Calu3 (cell line): ENCODE measurements at regions not wholly inside any gene's neighbourhood (a gene's known extent, or its start where the extent isn't known, plus 50 kb on each side); places are given as distances from the start of the nearest gene placed in this dataset.
A peak's percentile ranks its signal among the peaks of the same experiment; 100 is the strongest.
"Not testable (repeated sequence)": the region's sequence is repeated elsewhere in the genome, so short reads cannot be mapped to it uniquely, and the experiment has no call there.

Experiments
- BruUV-seq: library from RNA; stranded (reverse); fragments of 400-500 nt; replicated peaks from 2 replicates; lab custom pipeline; 2021; lab: Mats Ljungman, UMichigan
- CTCF ChIA-PET: fragments of 300-600 bp; sonication (Branson Sonifier 250); formaldehyde crosslinking; loops from one replicate; lab custom pipeline; 2022; ENCODE audit warnings: antibody characterized with exemption; lab: Charles Lee
- DNase-seq: peaks from one replicate; pipeline ENCODE4 v3.0.0; 2022
- H3K27ac Mint-ChIP-seq: one replicate; pipeline ENCODE4 v1.8.0; 2022; ENCODE audit warnings: mixed read lengths; ENCODE audit not compliant: unreplicated experiment
- H3K27me3 Mint-ChIP-seq: one replicate; pipeline ENCODE4 v1.8.0; 2022; ENCODE audit warnings: mixed read lengths; ENCODE audit not compliant: unreplicated experiment
- H3K36me3 Mint-ChIP-seq: one replicate; pipeline ENCODE4 v1.8.0; 2022; ENCODE audit warnings: mild to moderate bottlenecking, moderate library complexity, mixed read lengths; ENCODE audit not compliant: insufficient read depth, unreplicated experiment
- H3K4me1 Mint-ChIP-seq: one replicate; pipeline ENCODE4 v1.8.0; 2022; ENCODE audit warnings: mild to moderate bottlenecking, low read depth, mixed read lengths; ENCODE audit not compliant: unreplicated experiment
- H3K4me3 Mint-ChIP-seq: one replicate; pipeline ENCODE4 v1.8.0; 2022; ENCODE audit warnings: mild to moderate bottlenecking, low read depth, moderate library complexity, mixed read lengths; ENCODE audit not compliant: unreplicated experiment
- H3K9me3 Mint-ChIP-seq: one replicate; pipeline ENCODE4 v1.8.0; 2022; ENCODE audit warnings: low read depth, mixed read lengths; ENCODE audit not compliant: unreplicated experiment
- intact Hi-C: fragments of 100-400 bp; cut with micrococcal nuclease; formaldehyde crosslinking; loops from one replicate; pipeline ENCODE4 v1.10.0; 2022; ENCODE audit not compliant: unreplicated experiment
- TF ChIP-seq, protein P1 (sequence below): fragments of 200-600 bp; IDR thresholded peaks from one replicate; pipeline ENCODE4 v1.8.0; 2022; ENCODE audit warnings: antibody characterized with exemption; ENCODE audit not compliant: unreplicated experiment

DNA sequence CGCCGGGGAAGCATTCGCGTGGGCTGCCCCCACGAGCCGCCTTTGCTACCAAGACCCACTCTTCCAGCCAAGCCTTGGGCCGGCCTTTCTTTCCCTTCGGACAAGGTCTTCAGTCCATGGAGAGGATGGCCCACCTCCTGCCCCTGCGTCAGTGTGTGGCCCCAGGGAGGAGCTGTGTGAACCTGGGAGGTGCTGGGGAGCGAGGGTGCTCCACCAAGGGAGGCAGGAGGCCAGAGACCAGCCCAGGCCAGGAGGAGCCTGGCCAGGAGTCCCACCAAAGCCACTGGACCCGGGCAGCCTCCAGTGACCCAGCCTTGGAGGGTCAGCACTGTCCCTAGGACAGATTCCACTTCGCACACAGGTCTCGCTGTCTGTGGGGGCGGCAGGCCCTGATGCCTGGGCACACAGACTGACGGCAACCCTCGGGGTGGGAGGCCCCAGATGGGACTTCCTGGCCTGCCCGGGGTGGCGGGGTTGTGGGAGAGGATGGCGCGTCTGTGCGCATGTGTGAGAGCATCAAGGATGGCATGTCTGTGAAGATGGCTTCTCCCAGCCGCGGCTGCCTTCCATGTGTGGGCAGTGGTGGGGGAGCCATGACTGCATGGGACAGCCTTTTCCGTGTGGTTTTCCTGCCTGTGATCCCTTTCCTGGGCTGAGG is 113.3 kb upstream of the LPCAT1 start:
- Mint-ChIP-seq H3K27me3 (peaks cover 65% of the 10 kb centered on the region), H3K9me3 (no peaks in the 10 kb centered on the region), H3K4me1 (peaks cover 6% of the 10 kb centered on the region), H3K4me3 (no peak overlapping the region), H3K27ac (no peak overlapping the region), H3K36me3 (peaks cover 19% of the 10 kb centered on the region)
- intact Hi-C loops = no loop called here
- TF ChIP-seq, protein P1, sequence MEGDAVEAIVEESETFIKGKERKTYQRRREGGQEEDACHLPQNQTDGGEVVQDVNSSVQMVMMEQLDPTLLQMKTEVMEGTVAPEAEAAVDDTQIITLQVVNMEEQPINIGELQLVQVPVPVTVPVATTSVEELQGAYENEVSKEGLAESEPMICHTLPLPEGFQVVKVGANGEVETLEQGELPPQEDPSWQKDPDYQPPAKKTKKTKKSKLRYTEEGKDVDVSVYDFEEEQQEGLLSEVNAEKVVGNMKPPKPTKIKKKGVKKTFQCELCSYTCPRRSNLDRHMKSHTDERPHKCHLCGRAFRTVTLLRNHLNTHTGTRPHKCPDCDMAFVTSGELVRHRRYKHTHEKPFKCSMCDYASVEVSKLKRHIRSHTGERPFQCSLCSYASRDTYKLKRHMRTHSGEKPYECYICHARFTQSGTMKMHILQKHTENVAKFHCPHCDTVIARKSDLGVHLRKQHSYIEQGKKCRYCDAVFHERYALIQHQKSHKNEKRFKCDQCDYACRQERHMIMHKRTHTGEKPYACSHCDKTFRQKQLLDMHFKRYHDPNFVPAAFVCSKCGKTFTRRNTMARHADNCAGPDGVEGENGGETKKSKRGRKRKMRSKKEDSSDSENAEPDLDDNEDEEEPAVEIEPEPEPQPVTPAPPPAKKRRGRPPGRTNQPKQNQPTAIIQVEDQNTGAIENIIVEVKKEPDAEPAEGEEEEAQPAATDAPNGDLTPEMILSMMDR = no peak
- CTCF ChIA-PET = no interaction called here
- no peak for DNase-seq
- no TSS peak for BruUV-seq

DNA sequence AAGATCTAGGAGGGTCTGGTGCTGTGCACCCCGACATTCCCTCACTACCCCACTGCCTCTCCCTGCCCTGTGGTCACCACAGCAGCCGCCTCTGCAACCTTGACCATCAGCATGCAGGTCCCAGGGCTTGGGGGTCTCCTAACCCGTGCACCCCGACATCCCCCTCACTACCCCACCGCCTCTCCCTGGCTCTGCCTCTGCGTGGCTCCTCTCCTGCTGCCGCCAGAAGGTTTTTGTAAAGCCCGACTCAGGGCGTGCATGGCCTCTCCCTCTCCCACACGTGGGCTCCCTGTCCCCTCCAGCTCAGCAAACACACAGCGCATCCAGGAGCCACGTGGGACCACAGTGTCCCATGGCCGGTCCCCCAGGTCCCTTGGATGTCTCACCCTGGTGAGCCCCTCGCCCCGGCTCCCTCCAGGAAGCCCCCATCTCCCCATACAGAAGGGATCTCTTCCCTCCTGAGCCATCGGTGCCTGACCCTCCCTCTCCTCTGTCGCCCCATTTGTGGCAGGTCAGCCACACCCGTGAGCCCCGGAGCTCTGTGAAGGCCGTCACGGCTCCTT is 112.5 kb upstream of the LPCAT1 start:
- H3K27ac Mint-ChIP-seq, CTCF ChIA-PET, H3K4me1 Mint-ChIP-seq, DNase-seq, H3K4me3 Mint-ChIP-seq, BruUV-seq, H3K9me3 Mint-ChIP-seq, intact Hi-C loops: not testable (repeated sequence)
- Mint-ChIP-seq H3K27me3 (peaks cover 65% of the 10 kb centered on the region), H3K36me3 (peaks cover 19% of the 10 kb centered on the region)

DNA sequence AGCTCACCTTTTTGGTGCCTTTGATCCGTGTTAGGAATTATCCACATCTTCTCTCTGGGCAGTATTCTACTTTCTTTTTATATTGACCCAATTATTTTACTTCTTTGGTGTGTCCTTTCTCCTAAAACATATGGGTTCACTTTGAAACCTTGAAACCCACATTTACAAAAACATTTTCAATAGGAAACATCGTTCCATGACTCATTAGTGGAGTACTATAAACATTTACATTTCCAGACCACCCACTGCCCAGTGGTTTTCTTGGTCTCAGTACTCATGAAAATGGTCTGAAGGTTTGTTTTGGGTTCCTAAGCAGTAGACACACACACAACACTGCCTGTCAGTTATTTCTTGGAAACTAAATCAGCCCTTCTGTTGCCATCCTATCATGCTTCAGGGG is 111.7 kb upstream of the LPCAT1 start:
- CTCF ChIA-PET, H3K4me1 Mint-ChIP-seq, DNase-seq, H3K27ac Mint-ChIP-seq, BruUV-seq, H3K9me3 Mint-ChIP-seq, intact Hi-C loops: not testable (repeated sequence)
- Mint-ChIP-seq H3K4me3 (peak overlapping the region; percentile 90), H3K27me3 (peaks cover 61% of the 10 kb centered on the region), H3K36me3 (peaks cover 19% of the 10 kb centered on the region)

DNA sequence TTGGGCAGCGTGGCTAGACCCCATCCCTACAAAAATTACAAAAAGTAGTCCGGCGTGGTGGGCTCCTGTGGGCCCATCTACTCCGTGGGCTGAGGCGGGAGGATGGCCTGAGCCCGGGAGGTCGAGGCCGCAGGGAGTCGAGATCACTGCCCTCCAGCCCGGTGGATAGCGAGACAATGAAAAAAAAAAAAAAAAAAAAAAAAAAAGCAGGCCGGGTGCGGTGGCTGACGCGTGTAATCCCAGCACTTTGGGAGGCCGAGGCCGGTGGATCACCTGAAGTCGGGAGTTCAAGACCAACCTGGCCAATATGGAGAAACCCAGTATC is 110.5 kb upstream of the LPCAT1 start:
- Mint-ChIP-seq H3K4me1 (peaks cover 6% of the 10 kb centered on the region), H3K4me3 (peak overlapping the region; percentile 90), H3K27ac (peak overlapping the region; percentile 73), H3K27me3 (peaks cover 49% of the 10 kb centered on the region), H3K36me3 (peaks cover 19% of the 10 kb centered on the region), H3K9me3 (no peaks in the 10 kb centered on the region)
- no peak for DNase-seq
- TF ChIP-seq, protein P1 = no peak
- no TSS peak for BruUV-seq
- CTCF ChIA-PET = interaction anchor here (0.8 to 1.1 kb wide), 2 partner anchors 40 to 89 kb away, joined by 4 to 7 read pairs; no protein-coding TSS in a partner anchor
- intact Hi-C loops = no loop called here

DNA sequence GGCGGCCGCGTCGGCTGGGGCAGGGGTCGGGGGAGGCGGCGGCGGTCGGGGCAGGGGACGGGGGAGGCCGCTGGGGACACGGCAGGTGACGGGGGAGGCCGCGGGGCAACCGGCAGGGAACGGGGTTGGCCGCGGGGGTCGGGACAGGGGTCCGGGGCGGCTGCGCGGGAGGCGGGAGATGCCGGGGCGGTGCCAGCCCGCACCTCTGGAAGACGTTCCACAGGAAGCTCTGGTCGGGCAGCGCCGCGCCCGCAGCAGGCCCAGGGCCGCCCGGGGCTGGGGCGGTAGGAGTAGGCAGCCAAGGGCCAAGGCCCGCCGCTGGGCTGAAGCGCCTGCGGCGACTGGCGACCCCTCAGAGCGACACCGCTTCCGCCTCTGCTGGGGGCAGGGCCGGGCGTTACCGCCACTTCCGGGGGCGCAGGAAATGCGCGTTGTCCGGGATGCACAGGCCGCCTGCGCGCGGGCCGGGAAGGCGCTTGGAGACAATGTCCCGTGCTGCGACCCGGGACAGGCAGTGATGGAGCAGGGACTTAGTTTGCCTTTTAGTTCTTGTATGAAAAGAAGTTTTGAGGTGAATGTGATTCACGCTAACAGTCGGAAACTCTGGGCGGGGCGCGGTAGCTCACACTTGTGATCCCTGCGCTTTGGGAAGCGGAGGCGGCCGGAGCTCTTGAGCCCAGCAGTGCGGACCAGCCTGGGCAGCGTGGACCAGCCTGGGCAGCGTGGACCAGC is 110.0 kb upstream of the LPCAT1 start:
- intact Hi-C loops = no loop called here
- peak; percentile 84 for DNase-seq
- H3K9me3 Mint-ChIP-seq = no peaks in the 10 kb centered on the region
- peaks cover 44% of the 10 kb centered on the region for H3K27me3 Mint-ChIP-seq
- H3K4me1 Mint-ChIP-seq = peaks cover 6% of the 10 kb centered on the region
- CTCF ChIA-PET = interaction anchor here (0.8 to 1.1 kb wide), 2 partner anchors 39 to 88 kb away, joined by 4 to 7 read pairs; no protein-coding TSS in a partner anchor
- BruUV-seq = no TSS peak
- TF ChIP-seq, protein P1 = no peak
- H3K36me3 Mint-ChIP-seq = peaks cover 19% of the 10 kb centered on the region
- peak overlapping the region; percentile 79 for H3K27ac Mint-ChIP-seq
- peak overlapping the region; percentile 90 for H3K4me3 Mint-ChIP-seq

DNA sequence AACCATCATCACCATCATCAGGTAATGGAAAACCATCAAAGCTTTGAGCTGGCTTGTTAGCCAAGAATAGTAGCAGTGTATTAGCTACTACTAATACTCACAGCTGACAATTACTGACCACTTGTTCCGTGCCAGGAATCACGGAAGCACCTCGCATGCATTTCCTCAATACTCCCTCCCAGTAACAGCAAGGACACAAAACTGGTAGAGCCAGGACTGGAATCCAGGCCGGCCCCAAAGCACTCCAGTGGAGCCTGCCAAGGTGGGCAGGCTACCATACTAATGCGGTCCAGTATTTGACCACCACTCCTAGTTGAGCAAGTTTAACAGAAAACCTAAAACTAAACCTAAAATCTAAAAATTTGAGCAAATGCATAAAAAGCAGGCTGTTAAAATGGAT is 107.2 kb upstream of the LPCAT1 start:
- Mint-ChIP-seq H3K36me3 (peaks cover 14% of the 10 kb centered on the region), H3K27me3 (peaks cover 19% of the 10 kb centered on the region)
- H3K4me1 Mint-ChIP-seq, H3K27ac Mint-ChIP-seq, BruUV-seq, H3K9me3 Mint-ChIP-seq, CTCF ChIA-PET, intact Hi-C loops, H3K4me3 Mint-ChIP-seq, DNase-seq: not testable (repeated sequence)

DNA sequence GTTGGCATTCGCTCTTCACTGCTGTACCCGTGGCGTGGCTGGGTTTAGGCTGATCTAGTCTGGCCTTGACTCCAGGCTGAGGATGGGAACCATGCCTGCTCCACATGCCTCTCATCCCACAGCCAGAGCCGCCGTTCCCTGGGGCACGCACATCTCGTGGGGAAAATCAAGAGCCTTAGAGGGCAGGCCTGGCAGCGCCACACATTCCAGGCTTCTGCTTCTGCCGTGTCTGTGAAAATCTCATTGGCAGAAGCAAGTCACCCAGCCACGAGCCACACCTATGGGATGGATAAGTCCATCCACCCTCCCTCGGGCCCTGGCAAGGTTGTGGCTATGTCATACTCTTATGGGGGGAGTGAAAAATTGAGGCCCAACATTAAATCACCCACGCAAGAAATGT is 102.6 kb upstream of the LPCAT1 start:
- Mint-ChIP-seq H3K36me3 (peaks cover 12% of the 10 kb centered on the region), H3K9me3 (peaks cover 17% of the 10 kb centered on the region)
- DNase-seq, H3K4me3 Mint-ChIP-seq, BruUV-seq, intact Hi-C loops, H3K27ac Mint-ChIP-seq, H3K27me3 Mint-ChIP-seq, H3K4me1 Mint-ChIP-seq: not testable (repeated sequence)
- CTCF ChIA-PET = interaction anchor here (0.7 kb wide), 2 partner anchors 179 to 303 kb away, joined by 4 to 5 read pairs; no protein-coding TSS in a partner anchor
